RKO (cell line): ENCODE measurements at regions not wholly inside any gene's neighbourhood (a gene's known extent, or its start where the extent isn't known, plus 50 kb on each side); places are given as distances from the start of the nearest gene placed in this dataset.
"Not testable (repeated sequence)": the region's sequence is repeated elsewhere in the genome, so short reads cannot be mapped to it uniquely, and the experiment has no call there.

Source experiments
- DNase-seq: peaks from one replicate; pipeline ENCODE4 v3.0.0-alpha.2; 2016; ENCODE audit warnings: low spot score

- no peak for DNase-seq
These were observed 808.4 kb upstream of the EPHA7 start for GRCh38 chr6:94227741-94228140.

DNA sequence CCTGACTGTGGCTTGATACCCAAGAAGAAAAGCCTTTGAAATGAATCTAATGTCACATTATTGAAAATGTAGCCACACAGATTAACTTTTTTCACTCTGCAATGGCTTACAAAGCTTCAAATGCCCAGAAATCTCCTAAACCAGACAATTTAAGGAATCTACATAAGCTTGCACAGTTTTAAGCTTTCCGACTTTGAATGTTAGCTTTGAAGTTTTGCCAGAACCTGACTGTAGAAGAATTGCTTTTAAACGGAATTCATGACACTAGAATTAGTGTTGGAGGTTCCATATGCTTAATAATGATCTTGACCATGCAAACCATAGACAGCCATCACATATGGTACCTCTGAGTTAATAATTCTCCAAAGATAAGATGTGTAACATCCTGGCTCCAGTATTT lies 798.5 kb upstream of the EPHA7 start:
- DNase-seq: no peak

GRCh38 chr6:94215552-94215951 lies 796.2 kb upstream of the EPHA7 start:
- DNase-seq: no peak

DNA sequence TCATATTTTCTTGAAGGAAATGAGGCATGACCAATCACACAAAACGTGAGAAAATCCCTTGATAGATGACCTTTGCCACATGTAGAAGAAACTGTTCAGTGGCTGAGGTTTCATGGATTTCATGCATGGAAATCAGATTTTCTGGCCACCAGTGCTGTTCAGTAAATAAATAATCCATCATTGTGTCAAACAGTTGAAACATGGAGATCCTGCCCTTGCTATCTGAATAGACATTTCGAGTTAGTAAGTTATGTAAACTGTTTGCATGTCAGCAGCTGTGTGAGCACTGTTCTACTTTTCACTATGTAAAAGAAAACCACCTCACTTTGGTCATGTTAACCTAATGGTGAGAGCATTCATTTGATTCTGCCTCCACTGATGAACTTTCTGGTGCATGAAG lies 793.9 kb upstream of the EPHA7 start:
- no peak for DNase-seq

DNA sequence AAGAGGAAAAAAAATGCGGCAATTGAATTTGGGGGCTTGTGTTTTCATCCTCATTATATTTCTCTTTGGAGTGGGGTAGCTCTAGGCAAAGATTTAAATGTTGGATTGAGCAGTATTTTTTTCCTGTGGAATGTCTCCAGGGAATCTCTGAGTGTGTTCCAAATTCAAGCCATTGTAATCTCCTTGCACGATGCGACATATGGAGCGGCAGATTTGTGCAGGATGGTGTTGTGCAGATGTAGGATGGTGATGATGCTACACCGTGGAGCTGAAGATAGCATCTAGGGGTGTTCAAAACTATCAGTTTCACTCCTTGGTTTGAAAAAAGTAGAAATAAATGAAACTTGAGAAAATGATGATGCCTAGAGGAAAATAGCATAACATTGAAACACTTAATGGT lies 777.5 kb upstream of the EPHA7 start:
- no peak for DNase-seq

GRCh38 chr6:94190030-94190429 lies 770.7 kb upstream of the EPHA7 start:
- no peak for DNase-seq

DNA sequence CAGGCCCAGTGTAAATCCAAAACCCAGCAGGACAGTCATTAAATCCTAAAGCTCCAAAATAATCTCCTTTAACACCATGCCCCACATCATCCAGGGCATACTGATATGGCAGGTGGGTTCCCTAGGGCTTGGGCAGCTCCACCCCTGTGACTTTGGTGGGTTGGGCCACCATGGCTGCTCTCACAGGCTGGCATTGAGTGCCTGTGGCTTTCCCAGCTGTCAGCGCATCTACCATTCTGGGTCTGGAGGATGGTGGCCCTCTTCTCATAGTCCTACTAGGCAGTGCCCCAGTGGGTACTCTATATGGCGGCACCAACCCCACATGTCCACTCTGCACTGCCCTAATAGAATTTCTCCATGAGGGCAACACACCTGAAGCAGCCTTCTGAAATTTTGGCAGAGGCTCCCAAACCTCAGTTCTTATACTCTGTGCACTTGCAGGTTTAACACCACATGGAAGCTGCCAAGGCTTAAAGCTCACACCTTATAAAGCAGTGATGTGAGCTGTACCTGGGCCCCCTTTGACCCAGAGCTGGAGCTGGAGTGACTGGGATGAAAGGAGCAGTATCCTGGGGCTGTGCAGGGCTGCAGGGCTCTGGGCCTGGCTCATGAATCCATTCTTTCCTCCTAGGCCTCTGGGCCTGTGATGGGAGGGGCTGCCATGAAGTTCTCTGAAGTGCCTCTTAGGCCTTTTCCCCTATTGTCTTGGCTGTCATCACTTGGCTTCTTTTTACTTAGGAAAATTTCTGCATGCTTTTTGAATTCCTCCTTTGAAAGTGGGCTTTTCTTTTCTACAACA lies 765.5 kb upstream of the EPHA7 start:
- no peak for DNase-seq

DNA sequence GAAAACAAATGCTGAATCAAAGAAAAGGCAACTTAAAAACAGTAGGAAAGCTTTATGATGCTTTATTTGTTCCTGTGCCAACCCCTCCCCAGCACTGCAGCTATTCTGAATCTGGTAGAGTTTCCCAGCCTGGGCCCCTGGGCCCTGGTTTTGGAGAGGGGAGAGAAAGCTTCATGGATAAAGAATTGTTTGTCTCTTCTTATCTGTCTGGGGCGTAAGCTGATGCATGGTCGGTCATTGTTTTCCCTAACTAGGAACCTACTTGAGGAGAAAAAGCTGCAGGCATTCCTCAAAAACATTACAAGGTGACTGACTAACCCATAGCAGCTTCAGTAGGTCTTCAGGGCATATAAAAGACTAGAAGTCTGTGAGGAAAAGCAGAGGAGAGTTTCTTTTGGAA lies 758.1 kb upstream of the EPHA7 start:
- no peak for DNase-seq

DNA sequence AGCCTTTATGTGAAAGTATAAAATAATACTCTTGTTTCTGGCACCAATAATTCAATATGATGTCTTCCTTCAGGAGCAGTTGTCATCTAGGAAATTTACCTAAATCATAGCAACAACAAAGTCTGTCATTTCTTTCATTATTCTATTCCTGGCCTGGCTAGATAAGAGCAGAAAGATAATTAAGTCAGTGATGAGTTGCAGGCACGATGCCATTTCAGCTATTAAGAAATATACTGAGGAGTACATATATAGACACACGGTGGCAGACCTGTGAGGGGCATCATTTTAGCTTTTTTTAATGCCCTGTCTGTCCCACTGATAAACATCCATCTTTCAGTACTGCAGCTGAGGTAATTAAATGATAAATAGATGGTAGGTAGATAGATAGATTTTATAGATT lies 756.1 kb upstream of the EPHA7 start:
- no peak for DNase-seq

DNA sequence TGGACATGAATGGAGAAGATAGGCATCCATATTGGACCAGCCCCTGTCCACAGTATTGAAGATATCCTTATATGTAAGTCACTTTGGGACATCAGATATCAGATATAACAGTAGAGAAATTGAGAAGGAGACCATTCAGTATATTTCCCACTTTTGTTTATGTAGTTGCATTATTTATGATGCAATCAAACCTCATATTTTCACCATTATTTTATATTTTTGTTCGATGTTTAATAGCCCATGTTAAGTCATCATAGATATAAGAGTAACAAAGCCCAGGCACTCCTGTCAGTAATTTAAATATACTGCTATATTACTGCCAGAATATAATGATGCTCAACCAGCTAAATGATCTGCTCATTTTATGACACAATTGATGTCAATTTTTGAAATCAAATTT lies 744.5 kb upstream of the EPHA7 start:
- no peak for DNase-seq

GRCh38 chr6:94150886-94151285 lies 731.5 kb upstream of the EPHA7 start:
- DNase-seq: no peak

- no peak for DNase-seq
These were observed 725.4 kb upstream of the EPHA7 start for GRCh38 chr6:94144807-94145206.

DNA sequence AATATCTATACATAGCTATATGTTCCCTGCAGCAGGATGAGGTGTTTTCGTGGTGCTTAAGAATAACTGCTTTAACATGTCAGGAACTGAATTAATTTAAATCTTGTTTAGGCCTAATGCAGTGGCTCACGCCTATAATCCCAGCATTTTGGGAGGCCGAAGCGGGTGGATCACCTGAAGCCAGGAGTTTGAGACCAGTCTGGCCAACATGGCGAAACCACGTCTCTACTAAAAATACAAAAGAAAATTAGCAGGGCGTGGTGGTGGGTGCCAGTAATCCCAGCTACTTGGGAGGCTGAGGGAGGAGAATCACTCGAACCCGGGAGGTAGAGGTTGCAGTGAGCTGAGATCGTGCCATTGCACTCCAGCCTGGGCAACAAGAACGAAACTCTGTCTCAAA lies 717.8 kb upstream of the EPHA7 start:
- not testable (repeated sequence) for DNase-seq

GRCh38 chr6:94133106-94133505 lies 713.7 kb upstream of the EPHA7 start:
- DNase-seq: no peak

- DNase-seq: no peak
These were observed 711.9 kb upstream of the EPHA7 start for GRCh38 chr6:94131271-94131670.

DNA sequence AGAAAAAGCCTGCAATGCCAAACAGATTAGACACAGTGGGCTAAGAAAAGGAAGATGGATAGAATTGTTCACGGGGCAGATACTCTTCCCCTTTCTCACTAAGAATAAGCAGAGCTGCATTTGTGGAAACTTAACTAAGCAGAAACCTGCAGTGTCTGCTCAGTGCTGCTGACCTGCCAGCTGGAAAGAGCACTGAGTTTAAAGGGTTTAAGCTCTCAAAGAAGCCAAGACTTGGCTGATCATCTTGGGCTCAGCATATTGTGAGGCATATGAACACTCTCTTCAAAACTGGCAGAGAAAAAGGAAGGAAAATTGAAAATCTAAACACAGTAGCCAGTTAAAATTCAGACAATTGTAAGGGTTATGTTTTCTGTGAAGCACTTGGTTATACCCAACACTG lies 711.1 kb upstream of the EPHA7 start:
- DNase-seq: no peak

DNA sequence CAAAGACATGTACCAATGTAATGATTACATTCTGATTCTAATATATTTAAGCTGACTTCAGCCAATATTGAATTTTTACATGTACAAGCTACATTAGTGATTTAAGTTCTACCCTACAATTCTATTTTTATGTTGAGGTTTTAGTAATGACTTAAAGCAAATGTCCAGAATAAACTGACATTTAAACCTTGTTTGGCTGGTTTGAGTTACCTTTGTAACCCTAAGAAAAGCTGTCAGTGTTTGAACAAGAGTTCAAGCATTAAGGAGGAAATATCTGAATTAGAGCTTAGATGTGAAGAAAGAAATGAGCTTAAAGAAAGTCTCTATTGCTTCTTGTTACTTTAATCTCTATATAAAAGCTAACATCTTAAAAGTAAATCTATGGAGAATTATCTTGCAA lies 710.6 kb upstream of the EPHA7 start:
- no peak for DNase-seq

- DNase-seq: no peak
These were observed 708.4 kb upstream of the EPHA7 start for GRCh38 chr6:94127716-94128115.

- no peak for DNase-seq
These were observed 705.0 kb upstream of the EPHA7 start for GRCh38 chr6:94124333-94124732.

- DNase-seq: no peak
These were observed 701.7 kb upstream of the EPHA7 start for GRCh38 chr6:94121094-94121493.

- DNase-seq: no peak
These were observed 679.7 kb upstream of the EPHA7 start for GRCh38 chr6:94099072-94099471.

GRCh38 chr6:94095961-94096360 lies 676.6 kb upstream of the EPHA7 start:
- no peak for DNase-seq

GRCh38 chr6:94089941-94090340 lies 670.6 kb upstream of the EPHA7 start:
- no peak for DNase-seq

DNA sequence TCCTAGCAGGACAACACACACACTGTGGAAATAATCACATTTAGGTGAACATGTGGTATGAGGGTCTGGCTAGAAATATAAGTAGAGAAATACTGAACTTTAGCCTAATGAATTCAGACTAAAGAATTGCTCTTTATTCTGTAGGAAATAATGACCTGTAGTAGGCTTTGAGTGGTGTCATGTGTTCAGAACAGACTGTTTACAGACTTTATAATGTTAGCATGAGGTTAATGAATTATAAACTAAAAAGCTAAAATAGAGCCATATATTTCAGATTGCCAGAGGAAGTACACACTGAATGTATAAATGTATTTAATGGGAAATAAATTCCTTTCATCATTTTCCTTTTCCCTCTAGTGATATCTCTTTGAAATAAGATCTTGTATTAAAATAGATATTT lies 669.5 kb upstream of the EPHA7 start:
- no peak for DNase-seq

DNA sequence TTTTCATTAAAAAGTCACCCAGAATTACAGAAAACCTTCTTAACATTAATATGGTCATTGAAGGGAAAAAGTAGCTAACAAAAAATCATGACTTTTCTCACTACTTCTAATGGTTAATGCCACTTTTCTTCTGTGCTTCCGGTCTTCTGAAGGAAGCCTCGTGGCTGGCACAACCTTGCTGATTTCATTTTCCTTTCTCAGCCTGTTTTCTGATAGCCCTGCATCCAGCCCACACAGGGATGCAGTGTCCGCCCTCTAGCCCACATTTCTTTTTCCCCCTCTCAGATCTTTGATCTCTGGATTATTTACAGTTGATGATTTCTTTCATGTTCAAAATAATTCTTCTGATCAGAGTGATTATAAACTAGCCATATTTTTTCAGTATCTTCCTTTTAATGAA lies 655.4 kb upstream of the EPHA7 start:
- no peak for DNase-seq
